Esophagus muscularis mucosa (tissue), 4 donors: ENCODE measurements at regions not wholly inside any gene's neighbourhood (a gene's known extent, or its start where the extent isn't known, plus 50 kb on each side); places are given as distances from the start of the nearest gene placed in this dataset.
"Not testable (repeated sequence)": the region's sequence is repeated elsewhere in the genome, so short reads cannot be mapped to it uniquely, and the experiment has no call there.

Experiments
- DNase-seq: peaks from one replicate; pipeline ENCODE4 v3.0.0-alpha.2; 2017; ENCODE audit errors: extremely low spot score
- H3K27ac ChIP-seq, 4 donors: fragments of 200-600 bp; sonication (generic); replicated peaks in 1 of 4; 1 replicate in 3 of 4; 2 replicates in 1 of 4; pipeline ENCODE4 v1.5.1; 2016 to 2019; ENCODE audit warnings: mild to moderate bottlenecking in 1 of 4
- H3K27me3 ChIP-seq, 4 donors: fragments of 200-600 bp; sonication (generic); one replicate each; pipeline versions ENCODE4 v1.5.1 to v1.6.0; 2016 to 2019
- H3K36me3 ChIP-seq, 4 donors: fragments of 200-600 bp; sonication (generic); one replicate each; pipeline ENCODE4 v1.5.1; 2016 to 2019
- H3K4me1 ChIP-seq, 4 donors: fragments of 200-600 bp; sonication (generic); one replicate each; pipeline ENCODE4 v1.5.1; 2016 to 2019
- H3K4me3 ChIP-seq, 4 donors: fragments of 200-600 bp; sonication (generic); 1 replicate in 2 of 4; 2 replicates in 2 of 4; pipeline ENCODE4 v1.5.1; 2016 to 2019; ENCODE audit warnings: mild to moderate bottlenecking in 4 of 4, moderate library complexity in 1 of 4
- H3K9me3 ChIP-seq, 4 donors: fragments of 200-600 bp; sonication (generic); 1 replicate in 3 of 4; 2 replicates in 1 of 4; pipeline ENCODE4 v1.5.1; 2016 to 2019
- EP300 ChIP-seq: sonication (generic); formaldehyde crosslinking; IDR thresholded peaks from one replicate; pipeline ENCODE4 v1.6.1; 2017; ENCODE audit warnings: antibody characterized with exemption
- POLR2A ChIP-seq: fragments of 450-650 bp; IDR thresholded peaks from one replicate; pipeline ENCODE4 v1.6.1; 2017; ENCODE audit warnings: antibody characterized with exemption, moderate library complexity, mild to moderate bottlenecking, low read depth
- POLR2AphosphoS5 ChIP-seq, 2 donors: sonication (generic); formaldehyde crosslinking; IDR thresholded peaks; one replicate each; pipeline ENCODE4 v1.6.1; 2017; ENCODE audit warnings: antibody characterized with exemption in 2 of 2
- WGBS: methylation state at CpG from one replicate; pipeline ENCODE4 v1.1.5; 2018; 5-methylcytosine and 5-hydroxymethylcytosine counted together
- intact Hi-C: fragments of 100-400 bp; cut with DNase I; formaldehyde crosslinking; loops from one replicate; pipeline ENCODE4 v1.15.1; 2023
- TF ChIP-seq, protein P1 (sequence below), 3 experiments: fragments of 200-600 bp in 2 of 3; fragments of 450-650 bp in 1 of 3; sonication (generic) in 2 of 3; IDR thresholded peaks; one replicate each; pipeline ENCODE4 v1.5.1; 2017 to 2019; ENCODE audit warnings: antibody characterized with exemption in 3 of 3, mild to moderate bottlenecking in 2 of 3, moderate library complexity in 1 of 3

- H3K4me3 ChIP-seq = no peak overlapping the region
- H3K27ac ChIP-seq = no peak overlapping the region
- WGBS = 83% methylated on average over 8 of the region's 8 CpGs
- no peak for DNase-seq
- no peaks in the 10 kb centered on the region for H3K36me3 ChIP-seq
- no peaks in the 10 kb centered on the region for H3K27me3 ChIP-seq
- no peak for TF ChIP-seq POLR2A
- TF ChIP-seq POLR2AphosphoS5 (IDR thresholded peaks at IDR 0.05) = no peak
- TF ChIP-seq, protein P1, sequence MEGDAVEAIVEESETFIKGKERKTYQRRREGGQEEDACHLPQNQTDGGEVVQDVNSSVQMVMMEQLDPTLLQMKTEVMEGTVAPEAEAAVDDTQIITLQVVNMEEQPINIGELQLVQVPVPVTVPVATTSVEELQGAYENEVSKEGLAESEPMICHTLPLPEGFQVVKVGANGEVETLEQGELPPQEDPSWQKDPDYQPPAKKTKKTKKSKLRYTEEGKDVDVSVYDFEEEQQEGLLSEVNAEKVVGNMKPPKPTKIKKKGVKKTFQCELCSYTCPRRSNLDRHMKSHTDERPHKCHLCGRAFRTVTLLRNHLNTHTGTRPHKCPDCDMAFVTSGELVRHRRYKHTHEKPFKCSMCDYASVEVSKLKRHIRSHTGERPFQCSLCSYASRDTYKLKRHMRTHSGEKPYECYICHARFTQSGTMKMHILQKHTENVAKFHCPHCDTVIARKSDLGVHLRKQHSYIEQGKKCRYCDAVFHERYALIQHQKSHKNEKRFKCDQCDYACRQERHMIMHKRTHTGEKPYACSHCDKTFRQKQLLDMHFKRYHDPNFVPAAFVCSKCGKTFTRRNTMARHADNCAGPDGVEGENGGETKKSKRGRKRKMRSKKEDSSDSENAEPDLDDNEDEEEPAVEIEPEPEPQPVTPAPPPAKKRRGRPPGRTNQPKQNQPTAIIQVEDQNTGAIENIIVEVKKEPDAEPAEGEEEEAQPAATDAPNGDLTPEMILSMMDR (IDR thresholded peaks at IDR 0.05) = no peak
- no peak for TF ChIP-seq EP300
- H3K9me3 ChIP-seq = peaks cover 0 to 10% (median 0%) of the 10 kb centered on the region in 4 donors
- intact Hi-C loops = no loop called here
- no peaks in the 10 kb centered on the region for H3K4me1 ChIP-seq
Measured at GRCh38 chr19:57033576-57033975, 86.2 kb upstream of the USP29 start.

DNA sequence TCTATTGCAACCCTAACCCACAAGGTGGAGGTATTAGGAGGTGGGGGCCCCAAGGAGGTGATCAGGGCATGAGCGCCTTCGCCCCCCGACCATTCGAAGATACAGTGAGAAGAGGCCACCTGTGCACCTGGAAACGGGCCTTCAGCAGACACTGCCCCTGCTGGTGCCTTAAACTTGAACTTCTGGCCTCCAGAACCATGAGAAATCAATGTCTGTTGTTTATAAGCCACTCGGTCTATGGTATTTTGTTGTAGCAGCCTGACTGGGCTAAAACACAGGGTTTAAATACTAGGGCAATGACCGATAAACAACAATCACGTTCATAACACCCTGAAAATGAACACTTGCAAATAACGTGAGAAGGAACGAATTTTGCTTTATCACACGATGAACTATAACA is 85.2 kb upstream of the USP29 start:
- TF ChIP-seq EP300 (no peak), POLR2A (no peak), POLR2AphosphoS5 (IDR thresholded peaks at IDR 0.05) (no peak)
- TF ChIP-seq, protein P1 (IDR thresholded peaks at IDR 0.05) = no peak
- 76% methylated on average over 11 of the region's 11 CpGs for WGBS
- intact Hi-C loops = no loop called here
- H3K4me1 ChIP-seq = no peaks in the 10 kb centered on the region
- no peak overlapping the region for H3K27ac ChIP-seq
- peaks cover 0 to 10% (median under 1%) of the 10 kb centered on the region in 4 donors for H3K9me3 ChIP-seq
- DNase-seq = no peak
- H3K27me3 ChIP-seq = no peaks in the 10 kb centered on the region
- no peak overlapping the region for H3K4me3 ChIP-seq
- no peaks in the 10 kb centered on the region for H3K36me3 ChIP-seq

DNA sequence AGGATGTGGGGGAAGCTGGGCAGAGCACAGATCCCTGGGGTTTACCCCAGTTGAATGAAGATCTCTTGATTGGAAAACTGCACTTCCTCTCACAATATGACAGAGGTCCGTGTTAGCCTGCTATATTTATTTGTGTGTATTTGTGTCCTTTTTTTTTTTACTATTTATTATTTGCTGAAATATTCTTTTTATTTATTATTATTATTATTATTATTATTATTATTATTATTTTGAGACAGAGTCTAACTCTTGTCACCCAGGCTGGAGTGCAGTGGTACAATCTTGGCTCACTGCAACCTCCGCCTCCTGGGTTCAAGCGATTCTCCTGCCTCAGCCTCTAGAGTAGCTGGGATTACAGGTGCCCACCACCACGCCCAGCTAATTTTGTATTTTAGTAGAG is 84.0 kb upstream of the USP29 start:
- H3K9me3 ChIP-seq, H3K4me3 ChIP-seq, DNase-seq, H3K27ac ChIP-seq, intact Hi-C loops, H3K36me3 ChIP-seq, H3K27me3 ChIP-seq, H3K4me1 ChIP-seq: not testable (repeated sequence)
- 86% methylated on average over 4 of the region's 4 CpGs for WGBS

DNA sequence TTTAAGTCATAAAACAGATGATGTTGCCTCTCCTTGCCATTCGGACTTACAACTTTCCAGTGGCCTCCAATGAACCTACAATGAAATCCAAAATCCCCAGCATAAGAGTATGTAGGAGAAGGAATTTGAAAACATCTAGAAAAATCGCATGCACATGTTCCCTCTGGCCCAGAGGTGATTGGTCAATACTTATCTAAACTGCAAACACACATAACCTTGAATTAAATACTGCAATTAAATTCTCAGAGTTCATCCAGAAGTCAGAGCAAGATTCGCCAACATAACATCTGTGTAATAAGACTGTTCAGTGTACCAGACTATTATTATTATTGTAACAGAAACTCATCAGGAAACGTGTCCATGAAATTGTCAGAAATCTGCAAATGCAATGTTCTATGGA is 82.2 kb upstream of the USP29 start:
- no peak overlapping the region for H3K27ac ChIP-seq
- TF ChIP-seq EP300 (no peak), POLR2A (no peak), POLR2AphosphoS5 (IDR thresholded peaks at IDR 0.05) (no peak)
- TF ChIP-seq, protein P1 (IDR thresholded peaks at IDR 0.05) = no peak
- 52% methylated on average over 4 of the region's 4 CpGs for WGBS
- H3K36me3 ChIP-seq = no peaks in the 10 kb centered on the region
- no peak for DNase-seq
- peaks cover 0 to 8% (median 7%) of the 10 kb centered on the region in 4 donors for H3K9me3 ChIP-seq
- H3K27me3 ChIP-seq = peaks cover 0 to 4% (median 0%) of the 10 kb centered on the region in 4 donors
- intact Hi-C loops = no loop called here
- no peaks in the 10 kb centered on the region for H3K4me1 ChIP-seq
- H3K4me3 ChIP-seq = no peak overlapping the region

- Histone ChIP-seq H3K9me3 (peaks cover 0 to 14% (median 0%) of the 10 kb centered on the region in 4 donors), H3K36me3 (no peaks in the 10 kb centered on the region), H3K4me1 (no peaks in the 10 kb centered on the region), H3K27me3 (no peaks in the 10 kb centered on the region), H3K27ac (no peak overlapping the region), H3K4me3 (no peak overlapping the region)
- intact Hi-C loops = no loop called here
- TF ChIP-seq POLR2A (no peak), POLR2AphosphoS5 (IDR thresholded peaks at IDR 0.05) (no peak), EP300 (no peak)
- TF ChIP-seq, protein P1 (IDR thresholded peaks at IDR 0.05) = no peak
- 62% methylated on average over 3 of the region's 3 CpGs for WGBS
- DNase-seq = no peak
Measured at GRCh38 chr19:57047743-57048142, 72.0 kb upstream of the USP29 start.
